IMR-90 (cell line): ENCODE measurements at regions not wholly inside any gene's neighbourhood (a gene's known extent, or its start where the extent isn't known, plus 50 kb on each side); places are given as distances from the start of the nearest gene placed in this dataset.

Source experiments
- ATAC-seq: fragments of 200-7000 bp; cut with Tn5 transposase; 2 replicates; pipeline ENCODE4 v1.9.1; 2020; ENCODE audit warnings: low read depth, mild to moderate bottlenecking, moderate library complexity
- BruUV-seq: library from RNA; stranded (reverse); fragments of 400-500 nt; replicated peaks from 2 replicates; lab custom pipeline; 2021; lab: Mats Ljungman, UMichigan
- CTCF ChIA-PET: fragments of 300-600 bp; formaldehyde crosslinking; extraction: SDS; loops from one replicate; lab custom pipeline; 2021; ENCODE audit warnings: antibody characterized with exemption; lab: Yijun Ruan, JAX
- POLR2A ChIA-PET: fragments of 300-600 bp; sonication (Branson Sonifier 250); formaldehyde crosslinking; loops from one replicate; lab custom pipeline; 2022; ENCODE audit warnings: antibody characterized with exemption; ENCODE audit not compliant: unreplicated experiment; lab: Charles Lee
- DNase-seq: peaks from one replicate; pipeline ENCODE4 v3.0.0; 2013
- H2AFZ ChIP-seq: replicated peaks from 2 replicates; pipeline ENCODE3; 2013; ENCODE audit warnings: low read length, mild to moderate bottlenecking; ENCODE audit not compliant: poor library complexity
- H2AK5ac ChIP-seq: 2 replicates; pipeline ENCODE4 v1.6.1; 2013; ENCODE audit warnings: low read depth, low read length, inconsistent platforms
- H2AK9ac ChIP-seq: replicated peaks from 2 replicates; pipeline ENCODE3; 2013; ENCODE audit warnings: mild to moderate bottlenecking, low read depth, low read length, moderate library complexity; ENCODE audit not compliant: poor library complexity
- H2BK120ac ChIP-seq: 2 replicates; pipeline ENCODE4 v1.6.1; 2013; ENCODE audit warnings: low read depth, low read length, inconsistent platforms
- H2BK15ac ChIP-seq: 3 replicates; pipeline ENCODE4 v1.6.1; 2013; ENCODE audit warnings: low read depth, low read length, inconsistent platforms
- H2BK20ac ChIP-seq: 2 replicates; pipeline ENCODE4 v1.6.1; 2013; ENCODE audit warnings: low read depth, mild to moderate bottlenecking, inconsistent platforms, low read length, moderate library complexity
- H2BK5ac ChIP-seq: 2 replicates; pipeline ENCODE4 v1.6.1; 2013; ENCODE audit warnings: mild to moderate bottlenecking, low read depth, low read length, inconsistent platforms; ENCODE audit not compliant: poor library complexity, severe bottlenecking
- H3K14ac ChIP-seq: replicated peaks from 2 replicates; pipeline ENCODE4 v1.6.1; 2013; ENCODE audit warnings: low read depth, low read length, inconsistent platforms
- H3K18ac ChIP-seq: 2 replicates; pipeline ENCODE4 v1.6.1; 2013; ENCODE audit warnings: low read depth, low read length, control low read depth
- H3K23ac ChIP-seq: 2 replicates; pipeline ENCODE4 v1.6.1; 2013; ENCODE audit warnings: low read depth, low read length, inconsistent platforms
- H3K27ac ChIP-seq: 2 replicates; pipeline ENCODE4 v1.5.1; 2013; ENCODE audit warnings: mild to moderate bottlenecking, control low read depth, low read length; ENCODE audit not compliant: insufficient read depth
- H3K27me3 ChIP-seq: 2 replicates; pipeline ENCODE4 v1.6.1; 2013; ENCODE audit warnings: low read length; ENCODE audit not compliant: control insufficient read depth, insufficient read depth
- H3K36me3 ChIP-seq: 2 replicates; pipeline ENCODE4 v1.6.1; 2013; ENCODE audit warnings: low read length, mixed read lengths; ENCODE audit not compliant: control insufficient read depth, insufficient read depth
- H3K4ac ChIP-seq: 2 replicates; pipeline ENCODE4 v1.6.1; 2013; ENCODE audit warnings: low read depth, low read length, inconsistent platforms
- H3K4me1 ChIP-seq: 2 replicates; pipeline ENCODE4 v1.6.1; 2013; ENCODE audit warnings: low read length, mixed read lengths; ENCODE audit not compliant: control insufficient read depth, insufficient read depth
- H3K4me2 ChIP-seq: 2 replicates; pipeline ENCODE4 v1.6.1; 2013; ENCODE audit warnings: low read depth, mild to moderate bottlenecking, control low read depth, low read length, moderate library complexity
- H3K4me3 ChIP-seq: 2 replicates; pipeline ENCODE4 v1.5.1; 2013; ENCODE audit warnings: low read depth, mild to moderate bottlenecking, control low read depth, low read length, moderate library complexity; ENCODE audit not compliant: insufficient read depth
- H3K56ac ChIP-seq: 2 replicates; pipeline ENCODE4 v1.6.1; 2013; ENCODE audit warnings: low read length, inconsistent platforms; ENCODE audit not compliant: insufficient read depth; ENCODE audit errors: extremely low read depth
- H3K79me1 ChIP-seq, 2 experiments: 2 replicates each; pipeline ENCODE4 v1.6.1; 2013; ENCODE audit warnings: low read length in 2 of 2, inconsistent platforms in 1 of 2, low read depth in 1 of 2
- H3K9ac ChIP-seq: 2 replicates; pipeline ENCODE4 v1.6.1; 2013; ENCODE audit warnings: low read depth, low read length, control low read depth
- H3K9me1 ChIP-seq: 2 replicates; pipeline ENCODE4 v1.6.1; 2013; ENCODE audit warnings: low read length, inconsistent platforms; ENCODE audit not compliant: insufficient read depth
- H3K9me3 ChIP-seq: 2 replicates; pipeline ENCODE4 v1.6.1; 2013; ENCODE audit warnings: low read length; ENCODE audit not compliant: control insufficient read depth, insufficient read depth
- H4K20me1 ChIP-seq: 2 replicates; pipeline ENCODE4 v1.6.1; 2013; ENCODE audit warnings: low read length, inconsistent platforms; ENCODE audit not compliant: insufficient read depth
- H4K5ac ChIP-seq: 2 replicates; pipeline ENCODE4 v1.6.1; 2013; ENCODE audit warnings: mild to moderate bottlenecking, low read depth, low read length, control low read depth
- H4K8ac ChIP-seq, 2 experiments: 2 replicates each; pipeline ENCODE4 v1.6.1; 2013; ENCODE audit warnings: low read depth in 2 of 2, low read length in 2 of 2, control low read depth in 1 of 2, inconsistent platforms in 1 of 2
- H4K91ac ChIP-seq: 2 replicates; pipeline ENCODE4 v1.6.1; 2013; ENCODE audit warnings: low read depth, low read length, inconsistent platforms; ENCODE audit not compliant: insufficient read depth
- CEBPB ChIP-seq: IDR thresholded peaks from 2 replicates; pipeline ENCODE4 v1.6.1; 2012; ENCODE audit warnings: low read depth, low read length, improper control_type of control experiment
- FOS ChIP-seq: fragments of 150-350 bp; IDR thresholded peaks from 2 replicates; pipeline ENCODE4 v1.6.1; 2016; ENCODE audit warnings: low read depth, low read length
- MAFK ChIP-seq: IDR thresholded peaks from 2 replicates; pipeline ENCODE4 v1.6.1; 2012; ENCODE audit warnings: low read depth, low read length, improper control_type of control experiment
- MAZ ChIP-seq: IDR thresholded peaks from 2 replicates; pipeline ENCODE4 v1.6.1; 2012; ENCODE audit warnings: low read depth, mild to moderate bottlenecking, low read length, improper control_type of control experiment, moderate library complexity, borderline replicate concordance
- MXI1 ChIP-seq: IDR thresholded peaks from 2 replicates; pipeline ENCODE4 v1.6.1; 2012; ENCODE audit warnings: low read depth, mild to moderate bottlenecking, low read length, moderate library complexity, borderline replicate concordance
- NFE2L2 ChIP-seq: fragments of 150-350 bp; IDR thresholded peaks from 2 replicates; pipeline ENCODE4 v1.6.1; 2016; ENCODE audit warnings: low read depth, mild to moderate bottlenecking, low read length
- POLR2A ChIP-seq: IDR thresholded peaks from 2 replicates; pipeline ENCODE4 v1.6.1; 2012; ENCODE audit warnings: mild to moderate bottlenecking, low read depth, low read length
- RAD21 ChIP-seq: IDR thresholded peaks from 2 replicates; pipeline ENCODE4 v1.6.1; 2012; ENCODE audit warnings: low read length, improper control_type of control experiment
- RCOR1 ChIP-seq: IDR thresholded peaks from 2 replicates; pipeline ENCODE4 v1.6.1; 2012; ENCODE audit warnings: mild to moderate bottlenecking, low read length, improper control_type of control experiment; ENCODE audit not compliant: insufficient replicate concordance
- RFX5 ChIP-seq: IDR thresholded peaks from 2 replicates; pipeline ENCODE4 v1.8.0; 2012; ENCODE audit warnings: low read depth, mild to moderate bottlenecking, low read length, moderate library complexity
- WGBS, 2 experiments: methylation state at CpG; one replicate each; pipeline versions ENCODE4 v1.1.5 to v1.1.7; 2013; ENCODE audit warnings: missing lambda C conversion rate in 2 of 2; ENCODE audit not compliant: insufficient read length in 1 of 2; ENCODE audit errors: extremely low coverage in 2 of 2; 5-methylcytosine and 5-hydroxymethylcytosine counted together
- dilution Hi-C: fragments of 300-500 bp; cut with HindIII; formaldehyde crosslinking; loops from one replicate; pipeline ENCODE4 v1.14.3; 2018; ENCODE audit warnings: low sequenced_read_pairs; ENCODE audit not compliant: unreplicated experiment
- in situ Hi-C: fragments of 300-500 bp; cut with MboI; formaldehyde crosslinking; loops from 3 replicates; pipeline ENCODE4 v1.14.3; 2019; ENCODE audit warnings: low sequenced_read_pairs, inconsistent platforms, mixed read lengths
- intact Hi-C: fragments of 100-400 bp; cut with micrococcal nuclease; formaldehyde crosslinking; loops from 2 replicates; pipeline ENCODE4 v1.10.0; 2022
- TF ChIP-seq, protein P1 (sequence below): conservative IDR thresholded peaks from 2 replicates; pipeline ENCODE4 v1.5.1; 2012; ENCODE audit warnings: mild to moderate bottlenecking, low read depth, low read length, improper control_type of control experiment
- TF ChIP-seq, protein P2 (sequence below): fragments of 150-350 bp; IDR thresholded peaks from 2 replicates; pipeline ENCODE4 v1.6.1; 2016; ENCODE audit warnings: low read depth, mild to moderate bottlenecking, low read length, moderate library complexity, borderline replicate concordance
- TF ChIP-seq, protein P3 (sequence below): fragments of 150-350 bp; IDR thresholded peaks from 2 replicates; pipeline ENCODE4 v1.6.1; 2017; ENCODE audit warnings: mild to moderate bottlenecking, antibody characterized with exemption, low read length, low read depth

DNA sequence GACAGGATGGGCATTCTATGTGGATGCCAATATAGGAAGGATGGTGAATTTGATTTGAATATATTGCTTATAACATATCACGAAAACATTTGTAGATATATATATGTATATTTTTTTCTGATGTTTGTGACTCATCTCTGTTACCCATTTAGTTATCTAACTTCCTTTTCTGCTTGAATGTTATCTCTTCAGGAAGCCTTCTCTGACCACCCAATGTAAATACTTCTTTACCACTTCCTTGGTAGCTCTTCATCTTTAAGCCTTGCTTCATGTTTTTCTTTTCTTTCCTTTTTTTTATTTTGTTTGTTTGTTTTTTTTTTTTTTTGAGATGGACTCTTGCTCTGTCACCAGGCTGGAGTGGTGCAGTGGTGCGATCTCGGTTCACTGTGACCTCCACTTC, 260.5 kb upstream of the EPHA7 start:
- H3K4me2 ChIP-seq, result no peak overlapping the region
- dilution Hi-C loops, result no loop called here
- no peaks in the 10 kb centered on the region for H3K79me1 ChIP-seq
- in situ Hi-C loops, result no loop called here
- no peak overlapping the region for H3K27ac ChIP-seq
- H2BK120ac ChIP-seq, result no peak overlapping the region
- DNase-seq (no peak), ATAC-seq (no peak)
- no TSS peak for BruUV-seq
- H3K4me3 ChIP-seq, result no peak overlapping the region
- H4K5ac ChIP-seq, result no peak overlapping the region
- no peak overlapping the region for H2AK9ac ChIP-seq
- H3K36me3 ChIP-seq, result no peaks in the 10 kb centered on the region
- TF ChIP-seq, protein P1, sequence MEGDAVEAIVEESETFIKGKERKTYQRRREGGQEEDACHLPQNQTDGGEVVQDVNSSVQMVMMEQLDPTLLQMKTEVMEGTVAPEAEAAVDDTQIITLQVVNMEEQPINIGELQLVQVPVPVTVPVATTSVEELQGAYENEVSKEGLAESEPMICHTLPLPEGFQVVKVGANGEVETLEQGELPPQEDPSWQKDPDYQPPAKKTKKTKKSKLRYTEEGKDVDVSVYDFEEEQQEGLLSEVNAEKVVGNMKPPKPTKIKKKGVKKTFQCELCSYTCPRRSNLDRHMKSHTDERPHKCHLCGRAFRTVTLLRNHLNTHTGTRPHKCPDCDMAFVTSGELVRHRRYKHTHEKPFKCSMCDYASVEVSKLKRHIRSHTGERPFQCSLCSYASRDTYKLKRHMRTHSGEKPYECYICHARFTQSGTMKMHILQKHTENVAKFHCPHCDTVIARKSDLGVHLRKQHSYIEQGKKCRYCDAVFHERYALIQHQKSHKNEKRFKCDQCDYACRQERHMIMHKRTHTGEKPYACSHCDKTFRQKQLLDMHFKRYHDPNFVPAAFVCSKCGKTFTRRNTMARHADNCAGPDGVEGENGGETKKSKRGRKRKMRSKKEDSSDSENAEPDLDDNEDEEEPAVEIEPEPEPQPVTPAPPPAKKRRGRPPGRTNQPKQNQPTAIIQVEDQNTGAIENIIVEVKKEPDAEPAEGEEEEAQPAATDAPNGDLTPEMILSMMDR, result no peak
- TF ChIP-seq RAD21, result no peak
- TF ChIP-seq MXI1, result no peak
- TF ChIP-seq MAFK, result no peak
- TF ChIP-seq POLR2A, result no peak
- TF ChIP-seq, protein P2, sequence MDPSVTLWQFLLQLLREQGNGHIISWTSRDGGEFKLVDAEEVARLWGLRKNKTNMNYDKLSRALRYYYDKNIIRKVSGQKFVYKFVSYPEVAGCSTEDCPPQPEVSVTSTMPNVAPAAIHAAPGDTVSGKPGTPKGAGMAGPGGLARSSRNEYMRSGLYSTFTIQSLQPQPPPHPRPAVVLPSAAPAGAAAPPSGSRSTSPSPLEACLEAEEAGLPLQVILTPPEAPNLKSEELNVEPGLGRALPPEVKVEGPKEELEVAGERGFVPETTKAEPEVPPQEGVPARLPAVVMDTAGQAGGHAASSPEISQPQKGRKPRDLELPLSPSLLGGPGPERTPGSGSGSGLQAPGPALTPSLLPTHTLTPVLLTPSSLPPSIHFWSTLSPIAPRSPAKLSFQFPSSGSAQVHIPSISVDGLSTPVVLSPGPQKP, result no peak
- no peak for TF ChIP-seq RCOR1
- TF ChIP-seq, protein P3, sequence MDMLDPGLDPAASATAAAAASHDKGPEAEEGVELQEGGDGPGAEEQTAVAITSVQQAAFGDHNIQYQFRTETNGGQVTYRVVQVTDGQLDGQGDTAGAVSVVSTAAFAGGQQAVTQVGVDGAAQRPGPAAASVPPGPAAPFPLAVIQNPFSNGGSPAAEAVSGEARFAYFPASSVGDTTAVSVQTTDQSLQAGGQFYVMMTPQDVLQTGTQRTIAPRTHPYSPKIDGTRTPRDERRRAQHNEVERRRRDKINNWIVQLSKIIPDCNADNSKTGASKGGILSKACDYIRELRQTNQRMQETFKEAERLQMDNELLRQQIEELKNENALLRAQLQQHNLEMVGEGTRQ, result no peak
- TF ChIP-seq RFX5, result no peak
- TF ChIP-seq CEBPB, result no peak
- TF ChIP-seq MAZ, result no peak
- no peak for TF ChIP-seq FOS
- TF ChIP-seq NFE2L2, result no peak
- no peaks in the 10 kb centered on the region for H4K20me1 ChIP-seq
- H3K9ac ChIP-seq, result no peak overlapping the region
- no peak overlapping the region for H2BK5ac ChIP-seq
- no peak overlapping the region for H2AFZ ChIP-seq
- no peak overlapping the region for H4K8ac ChIP-seq
- H3K18ac ChIP-seq, result no peak overlapping the region
- intact Hi-C loops, result no loop called here
- H2BK15ac ChIP-seq, result no peak overlapping the region
- no peak overlapping the region for H3K56ac ChIP-seq
- no peaks in the 10 kb centered on the region; the same call in 1 of the 2 replicates for H3K9me3 ChIP-seq
- no peaks in the 10 kb centered on the region for H3K4me1 ChIP-seq
- H2BK20ac ChIP-seq, result no peak overlapping the region
- H3K23ac ChIP-seq, result no peak overlapping the region
- ChIA-PET POLR2A (no interaction called here), CTCF (no interaction called here)
- H3K9me1 ChIP-seq, result no peaks in the 10 kb centered on the region
- no peak overlapping the region for H3K4ac ChIP-seq
- no CpG with 5 or more reads among the region's 3 CpGs for WGBS, 2 experiments
- H3K14ac ChIP-seq, result no peak overlapping the region
- H4K91ac ChIP-seq, result no peak overlapping the region
- H2AK5ac ChIP-seq, result no peak overlapping the region
- H3K27me3 ChIP-seq, result no peaks in the 10 kb centered on the region
